DOHH2 (cell line): ENCODE measurements at regions not wholly inside any gene's neighbourhood (a gene's known extent, or its start where the extent isn't known, plus 50 kb on each side); places are given as distances from the start of the nearest gene placed in this dataset.

Source experiments
- H3F3A ChIP-seq: fragments of 200-600 bp; sonication (generic), shearing (Covaris generic); 2 replicates; pipeline ENCODE4 v1.6.0; 2016; ENCODE audit warnings: antibody characterized with exemption, mild to moderate bottlenecking; ENCODE audit not compliant: control insufficient read depth, insufficient read depth
- H3K27ac ChIP-seq: fragments of 200-600 bp; sonication (generic); 2 replicates; pipeline ENCODE4 v1.5.1; 2014; ENCODE audit warnings: low read depth, mild to moderate bottlenecking, low read length, moderate library complexity
- H3K27me3 ChIP-seq: fragments of 200-600 bp; sonication (generic); 2 replicates; pipeline ENCODE4 v1.6.1; 2014; ENCODE audit warnings: mild to moderate bottlenecking, low read length, mixed read lengths; ENCODE audit not compliant: control insufficient read depth
- H3K36me3 ChIP-seq: fragments of 200-600 bp; sonication (generic); 2 replicates; pipeline ENCODE4 v1.6.1; 2014; ENCODE audit warnings: mild to moderate bottlenecking, low read length, moderate library complexity, mixed read lengths; ENCODE audit not compliant: control insufficient read depth
- H3K4me1 ChIP-seq: fragments of 200-600 bp; sonication (generic); 2 replicates; pipeline ENCODE4 v1.6.1; 2014; ENCODE audit warnings: mild to moderate bottlenecking, low read length, mixed read lengths; ENCODE audit not compliant: control insufficient read depth
- H3K4me2 ChIP-seq: fragments of 200-600 bp; sonication (generic); 2 replicates; pipeline ENCODE4 v1.6.0; 2014; ENCODE audit warnings: mild to moderate bottlenecking, low read length, moderate library complexity
- H3K4me3 ChIP-seq: fragments of 200-600 bp; sonication (generic); 2 replicates; pipeline ENCODE4 v1.5.1; 2014; ENCODE audit warnings: mild to moderate bottlenecking, low read length, mixed read lengths
- H3K79me2 ChIP-seq: fragments of 200-600 bp; sonication (generic); 2 replicates; pipeline ENCODE4 v1.6.1; 2014; ENCODE audit warnings: mild to moderate bottlenecking, low read length, mixed read lengths; ENCODE audit not compliant: control insufficient read depth
- H3K9me2 ChIP-seq: fragments of 200-600 bp; sonication (generic); replicated peaks from 2 replicates; pipeline ENCODE4 v1.6.1; 2014; ENCODE audit warnings: mild to moderate bottlenecking, low read length, mixed read lengths; ENCODE audit not compliant: control insufficient read depth
- H3K9me3 ChIP-seq: fragments of 200-600 bp; sonication (generic); 2 replicates; pipeline ENCODE4 v1.6.1; 2014; ENCODE audit warnings: antibody characterized with exemption, low read length, mixed read lengths; ENCODE audit not compliant: control insufficient read depth, insufficient read depth
- H4K20me1 ChIP-seq: fragments of 200-600 bp; sonication (generic); 2 replicates; pipeline ENCODE4 v1.6.0; 2014; ENCODE audit warnings: low read depth, mild to moderate bottlenecking, antibody characterized with exemption, low read length, moderate library complexity; ENCODE audit not compliant: control insufficient read depth, insufficient read depth
- CTCF ChIP-seq: fragments of 200-600 bp; sonication (generic); IDR thresholded peaks from one replicate; pipeline ENCODE4 v1.5.1; 2014; ENCODE audit warnings: antibody characterized with exemption, mild to moderate bottlenecking, low read depth, low read length; ENCODE audit not compliant: poor library complexity, severe bottlenecking
- EZH2phosphoT487 ChIP-seq: fragments of 200-600 bp; sonication (generic); IDR thresholded peaks from 2 replicates; pipeline ENCODE4 v1.6.1; 2017; ENCODE audit warnings: borderline replicate concordance, mild to moderate bottlenecking, antibody characterized with exemption, low read length, moderate library complexity, mixed read lengths

GRCh38 chr5:74376187-74376586 is 264.3 kb downstream of the ENC1 start:
- no peaks in the 10 kb centered on the region for H3K36me3 ChIP-seq
- H3K4me2 ChIP-seq: no peak overlapping the region
- no peak overlapping the region for H3K4me3 ChIP-seq
- H3K27me3 ChIP-seq: no peaks in the 10 kb centered on the region
- H3K9me2 ChIP-seq: no peaks in the 10 kb centered on the region
- TF ChIP-seq CTCF (no peak), EZH2phosphoT487 (no peak)
- H3K9me3 ChIP-seq: no peaks in the 10 kb centered on the region
- no peaks in the 10 kb centered on the region for H3K4me1 ChIP-seq
- H3K79me2 ChIP-seq: no peaks in the 10 kb centered on the region
- H3F3A ChIP-seq: no peaks in the 10 kb centered on the region
- no peak overlapping the region for H3K27ac ChIP-seq
- H4K20me1 ChIP-seq: no peaks in the 10 kb centered on the region

- Histone ChIP-seq H3F3A (no peaks in the 10 kb centered on the region), H3K4me2 (no peak overlapping the region), H3K4me1 (no peaks in the 10 kb centered on the region), H3K27ac (no peak overlapping the region), H3K36me3 (no peaks in the 10 kb centered on the region), H3K9me3 (no peaks in the 10 kb centered on the region), H3K27me3 (no peaks in the 10 kb centered on the region), H3K4me3 (no peak overlapping the region), H3K79me2 (no peaks in the 10 kb centered on the region), H3K9me2 (no peaks in the 10 kb centered on the region), H4K20me1 (no peaks in the 10 kb centered on the region)
- TF ChIP-seq EZH2phosphoT487: no peak
- TF ChIP-seq CTCF: no peak
Observed at GRCh38 chr5:74375271-74375670, 265.3 kb downstream of the ENC1 start.

- Histone ChIP-seq H3K9me3 (no peaks in the 10 kb centered on the region), H3K79me2 (no peaks in the 10 kb centered on the region), H3K4me3 (no peak overlapping the region), H4K20me1 (no peaks in the 10 kb centered on the region), H3F3A (no peaks in the 10 kb centered on the region), H3K27me3 (no peaks in the 10 kb centered on the region), H3K9me2 (no peaks in the 10 kb centered on the region), H3K4me1 (no peaks in the 10 kb centered on the region), H3K27ac (no peak overlapping the region), H3K36me3 (no peaks in the 10 kb centered on the region), H3K4me2 (no peak overlapping the region)
- TF ChIP-seq EZH2phosphoT487: no peak
- TF ChIP-seq CTCF: no peak
Observed at GRCh38 chr5:74374656-74375055, 265.9 kb downstream of the ENC1 start.

GRCh38 chr5:74373076-74373475 is 267.5 kb downstream of the ENC1 start:
- no peaks in the 10 kb centered on the region for H3K9me2 ChIP-seq
- no peaks in the 10 kb centered on the region for H3K9me3 ChIP-seq
- H3K4me2 ChIP-seq: no peak overlapping the region
- H3K36me3 ChIP-seq: no peaks in the 10 kb centered on the region
- H3K79me2 ChIP-seq: no peaks in the 10 kb centered on the region
- H3K27ac ChIP-seq: no peak overlapping the region
- no peaks in the 10 kb centered on the region for H3F3A ChIP-seq
- no peaks in the 10 kb centered on the region for H4K20me1 ChIP-seq
- no peak for TF ChIP-seq EZH2phosphoT487
- no peak for TF ChIP-seq CTCF
- H3K27me3 ChIP-seq: no peaks in the 10 kb centered on the region
- H3K4me3 ChIP-seq: no peak overlapping the region
- no peaks in the 10 kb centered on the region for H3K4me1 ChIP-seq
